Stomach (tissue), 4 donors: ENCODE measurements at regions not wholly inside any gene's neighbourhood (a gene's known extent, or its start where the extent isn't known, plus 50 kb on each side); places are given as distances from the start of the nearest gene placed in this dataset.

Experiments
- CTCF ChIP-seq, 7 experiments: fragments of 450-650 bp in 4 of 7; fragments of 200-600 bp in 3 of 7; sonication (generic) in 3 of 7; IDR thresholded peaks; one replicate each; pipeline ENCODE4 v1.5.1; 2016 to 2019; ENCODE audit warnings: antibody characterized with exemption in 7 of 7, control low read depth in 2 of 7, mild to moderate bottlenecking in 1 of 7
- POLR2A ChIP-seq, 4 donors: fragments of 450-650 bp; IDR thresholded peaks; one replicate each; pipeline ENCODE4 v1.6.1; 2016; ENCODE audit warnings: antibody characterized with exemption in 4 of 4, control low read depth in 2 of 4, mild to moderate bottlenecking in 1 of 4, moderate library complexity in 1 of 4
- POLR2AphosphoS5 ChIP-seq, 3 donors: sonication (generic); formaldehyde crosslinking; IDR thresholded peaks; one replicate each; pipeline ENCODE4 v1.6.1; 2016; ENCODE audit warnings: antibody characterized with exemption in 3 of 3

DNA sequence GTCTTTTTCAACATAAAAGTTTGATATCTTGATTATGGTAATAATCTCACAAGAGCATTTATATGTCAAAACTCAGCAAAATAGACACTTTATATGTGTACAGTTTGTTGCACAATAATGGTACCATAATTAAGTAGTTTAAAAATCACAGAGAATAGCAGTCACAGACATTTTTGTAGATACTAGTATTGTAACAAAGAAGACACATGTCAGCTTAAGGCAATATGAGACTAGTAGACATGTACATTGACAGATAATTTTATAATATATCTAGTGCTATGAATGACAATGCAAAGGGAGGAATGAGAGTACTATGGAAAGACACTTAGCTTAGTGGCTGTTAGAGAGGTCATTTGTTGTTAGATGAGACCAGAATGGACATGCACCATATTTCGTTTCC lies 1490.6 kb upstream of the CDH6 start:
- TF ChIP-seq CTCF (IDR thresholded peaks at IDR 0.05) = no peak
- no peak for TF ChIP-seq POLR2A (IDR thresholded peaks at IDR 0.05)
- no peak for TF ChIP-seq POLR2AphosphoS5 (IDR thresholded peaks at IDR 0.05)
